Spleen (tissue), 7 donors: ENCODE measurements at regions not wholly inside any gene's neighbourhood (a gene's known extent, or its start where the extent isn't known, plus 50 kb on each side); places are given as distances from the start of the nearest gene placed in this dataset.

Experiments
- CTCF ChIP-seq, 11 experiments: fragments of 200-600 bp in 7 of 11; fragments of 450-650 bp in 4 of 11; sonication (generic) in 4 of 11; IDR thresholded peaks in 8 of 11; conservative IDR thresholded peaks in 3 of 11; 1 replicate in 7 of 11; 2 replicates in 4 of 11; pipeline versions ENCODE4 v1.4.0 to v1.8.0; 2016 to 2021; ENCODE audit warnings: antibody characterized with exemption in 11 of 11, inconsistent platforms in 4 of 11, mild to moderate bottlenecking in 1 of 11
- POLR2A ChIP-seq, 3 donors: fragments of 450-650 bp; IDR thresholded peaks; one replicate each; pipeline ENCODE4 v1.5.1; 2017; ENCODE audit warnings: antibody characterized with exemption in 3 of 3, mild to moderate bottlenecking in 1 of 3
- POLR2AphosphoS5 ChIP-seq, 3 donors: sonication (generic); formaldehyde crosslinking; IDR thresholded peaks; one replicate each; pipeline ENCODE4 v1.5.1; 2017; ENCODE audit warnings: antibody characterized with exemption in 3 of 3
- donor health status: DM: no; HTN: no; CAD: no; lungs with moderate emphysema.
- donor health status: DM: no; HTN: no; CAD: no.
- donor health status: DM: no; HTN: no; CAD: no.

GRCh38 chr2:130263606-130264005 is 65.4 kb upstream of the TUBA3E start:
- TF ChIP-seq POLR2A (IDR thresholded peaks at IDR 0.05) (no peak), CTCF (IDR thresholded peaks at IDR 0.05 in 8 of 11, conservative IDR thresholded peaks at IDR 0.05 in 3 of 11) (no peak), POLR2AphosphoS5 (IDR thresholded peaks at IDR 0.05) (no peak)
